Hepatocyte (in vitro differentiated cells): ENCODE measurements at regions not wholly inside any gene's neighbourhood (a gene's known extent, or its start where the extent isn't known, plus 50 kb on each side); places are given as distances from the start of the nearest gene placed in this dataset.

Source experiments
- EZH2 ChIP-seq: fragments of 200-600 bp; sonication (generic); IDR thresholded peaks from 2 replicates; pipeline ENCODE4 v1.6.1; 2016; ENCODE audit warnings: antibody characterized with exemption, mild to moderate bottlenecking, borderline replicate concordance
- EZH2phosphoT487 ChIP-seq: fragments of 200-600 bp; sonication (generic); IDR thresholded peaks from one replicate; pipeline ENCODE4 v1.6.1; 2018; ENCODE audit warnings: antibody characterized with exemption, mild to moderate bottlenecking, low read depth, moderate library complexity; ENCODE audit not compliant: unreplicated experiment, severe bottlenecking
- TF ChIP-seq, protein P1 (sequence below): fragments of 200-600 bp; sonication (generic); IDR thresholded peaks from 2 replicates; pipeline ENCODE4 v1.5.1; 2016; ENCODE audit warnings: antibody characterized with exemption, mild to moderate bottlenecking; ENCODE audit not compliant: poor library complexity

DNA sequence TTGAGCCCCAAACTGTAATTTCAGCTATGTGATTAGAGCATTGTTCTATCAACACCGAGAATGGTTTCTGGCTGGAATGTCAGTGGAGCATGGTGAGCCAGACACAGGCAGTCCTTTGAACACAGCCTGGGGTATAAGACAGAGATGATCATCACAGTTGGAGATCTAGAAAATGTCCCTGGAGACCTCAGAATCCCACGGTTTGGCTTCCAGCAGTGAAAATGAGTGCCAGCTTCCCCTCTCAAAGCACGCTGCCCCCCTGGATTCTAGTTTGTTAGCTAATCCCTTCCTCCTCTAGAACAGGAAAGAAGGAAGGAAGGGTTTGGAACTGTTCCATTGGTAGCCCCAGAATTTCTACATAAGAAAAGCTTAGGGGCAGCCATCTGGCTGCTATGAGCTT is 59.9 kb upstream of the JAK1 start:
- TF ChIP-seq, protein P1, sequence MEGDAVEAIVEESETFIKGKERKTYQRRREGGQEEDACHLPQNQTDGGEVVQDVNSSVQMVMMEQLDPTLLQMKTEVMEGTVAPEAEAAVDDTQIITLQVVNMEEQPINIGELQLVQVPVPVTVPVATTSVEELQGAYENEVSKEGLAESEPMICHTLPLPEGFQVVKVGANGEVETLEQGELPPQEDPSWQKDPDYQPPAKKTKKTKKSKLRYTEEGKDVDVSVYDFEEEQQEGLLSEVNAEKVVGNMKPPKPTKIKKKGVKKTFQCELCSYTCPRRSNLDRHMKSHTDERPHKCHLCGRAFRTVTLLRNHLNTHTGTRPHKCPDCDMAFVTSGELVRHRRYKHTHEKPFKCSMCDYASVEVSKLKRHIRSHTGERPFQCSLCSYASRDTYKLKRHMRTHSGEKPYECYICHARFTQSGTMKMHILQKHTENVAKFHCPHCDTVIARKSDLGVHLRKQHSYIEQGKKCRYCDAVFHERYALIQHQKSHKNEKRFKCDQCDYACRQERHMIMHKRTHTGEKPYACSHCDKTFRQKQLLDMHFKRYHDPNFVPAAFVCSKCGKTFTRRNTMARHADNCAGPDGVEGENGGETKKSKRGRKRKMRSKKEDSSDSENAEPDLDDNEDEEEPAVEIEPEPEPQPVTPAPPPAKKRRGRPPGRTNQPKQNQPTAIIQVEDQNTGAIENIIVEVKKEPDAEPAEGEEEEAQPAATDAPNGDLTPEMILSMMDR: no peak
- TF ChIP-seq EZH2: no peak
- TF ChIP-seq EZH2phosphoT487: no peak
